HepG2 (cell line): ENCODE measurements at regions not wholly inside any gene's neighbourhood (a gene's known extent, or its start where the extent isn't known, plus 50 kb on each side); places are given as distances from the start of the nearest gene placed in this dataset.
"Not testable (repeated sequence)": the region's sequence is repeated elsewhere in the genome, so short reads cannot be mapped to it uniquely, and the experiment has no call there.

Source experiments
- ATAC-seq: fragments of 200-7000 bp; cut with Tn5 transposase; 3 replicates; pipeline ENCODE4 v1.9.1; 2020; ENCODE audit warnings: mild to moderate bottlenecking, moderate library complexity
- BruUV-seq: library from RNA; stranded (reverse); fragments of 400-500 nt; replicated peaks from 2 replicates; lab custom pipeline; 2021; lab: Mats Ljungman, UMichigan
- CTCF ChIA-PET: fragments of 300-600 bp; formaldehyde crosslinking; extraction: SDS; loops from one replicate; lab custom pipeline; 2021; ENCODE audit warnings: low total read pairs, inconsistent platforms, low intra/inter-chr PET ratio; lab: Yijun Ruan, JAX
- POLR2A ChIA-PET: fragments of 350-600 bp; sonication (Branson Sonifier 250); formaldehyde crosslinking; loops from one replicate; lab custom pipeline; 2020; ENCODE audit warnings: antibody characterized with exemption, inconsistent platforms; lab: Yijun Ruan, JAX
- DNase-seq: peaks from one replicate; pipeline ENCODE4 v3.0.0-alpha.2; 2015; ENCODE audit warnings: low spot score
- FAIRE-seq: peaks from 3 replicates; lab custom pipeline; 2011; peaks lifted over from hg19 to GRCh38; lab: Jason Lieb, UNC
- H2AFZ ChIP-seq: one replicate; pipeline ENCODE4 v1.6.1; 2011; ENCODE audit warnings: low read length, inconsistent platforms
- H3K27ac ChIP-seq: fragments of 300-600 bp; 3 replicates; pipeline ENCODE4 v1.8.0; 2011; ENCODE audit warnings: mixed run types, mild to moderate bottlenecking, mixed read lengths, low read length, inconsistent platforms; ENCODE audit not compliant: insufficient read depth; ENCODE audit errors: extremely low read length
- H3K27me3 ChIP-seq, 2 experiments: fragments of 200-600 bp in 1 of 2; 2 replicates in 1 of 2; 3 replicates in 1 of 2; pipeline versions ENCODE4 v1.6.0 to v1.8.0; 2011; ENCODE audit warnings: low read length in 2 of 2, mild to moderate bottlenecking in 2 of 2, moderate library complexity in 2 of 2, inconsistent platforms in 1 of 2; ENCODE audit not compliant: insufficient read depth in 2 of 2, control insufficient read depth in 1 of 2
- H3K36me3 ChIP-seq, 2 experiments: fragments of 200-600 bp in 1 of 2; replicated peaks in 1 of 2; 2 replicates in 1 of 2; 3 replicates in 1 of 2; pipeline versions ENCODE4 v1.5.1 to v1.8.0; 2011; ENCODE audit warnings: low read length in 2 of 2, inconsistent platforms in 1 of 2; ENCODE audit not compliant: insufficient read depth in 2 of 2, control insufficient read depth in 1 of 2
- H3K4me1 ChIP-seq: 2 replicates; pipeline ENCODE4 v1.5.1; 2012; ENCODE audit warnings: low read length, inconsistent platforms; ENCODE audit not compliant: insufficient read depth
- H3K4me2 ChIP-seq: 2 replicates; pipeline ENCODE4 v1.6.0; 2011; ENCODE audit warnings: low read depth, low read length, inconsistent platforms
- H3K4me3 ChIP-seq, 3 experiments: fragments of 200-600 bp in 1 of 3; sonication (generic), shearing (Covaris generic) in 1 of 3; replicated peaks in 1 of 3; 2 replicates each; pipeline ENCODE4 v1.5.1; 2011 to 2016; ENCODE audit warnings: low read length in 3 of 3, inconsistent platforms in 2 of 3, low read depth in 2 of 3, mild to moderate bottlenecking in 2 of 3, control low read depth in 1 of 3, mixed read lengths in 1 of 3; ENCODE audit not compliant: insufficient read depth in 1 of 3
- H3K79me2 ChIP-seq: one replicate; pipeline ENCODE4 v1.6.1; 2011; ENCODE audit warnings: low read length, inconsistent platforms; ENCODE audit not compliant: insufficient read depth
- H3K9ac ChIP-seq: 2 replicates; pipeline ENCODE4 v1.6.0; 2011; ENCODE audit warnings: mild to moderate bottlenecking, low read depth, low read length, inconsistent platforms; ENCODE audit not compliant: insufficient read depth
- H3K9me3 ChIP-seq: 2 replicates; pipeline ENCODE4 v1.5.1; 2012; ENCODE audit warnings: mild to moderate bottlenecking, low read length
- H4K20me1 ChIP-seq: 2 replicates; pipeline ENCODE4 v1.6.0; 2011; ENCODE audit warnings: inconsistent platforms, mild to moderate bottlenecking, low read length, moderate library complexity; ENCODE audit not compliant: insufficient read depth
- HCFC1 ChIP-seq: fragments of 150-350 bp; IDR thresholded peaks from 2 replicates; pipeline ENCODE4 v1.6.1; 2014; ENCODE audit warnings: low read depth, low read length
- HOXA9 ChIP-seq: sonication (generic); formaldehyde crosslinking; IDR thresholded peaks from 2 replicates; pipeline ENCODE4 v1.8.1; 2022; ENCODE audit warnings: missing genetic modification reagents, mild to moderate bottlenecking, moderate library complexity, borderline replicate concordance
- LCORL ChIP-seq, 2 experiments: fragments of 450-650 bp in 1 of 2; sonication (generic) in 1 of 2; formaldehyde crosslinking in 1 of 2; IDR thresholded peaks; 2 replicates each; pipeline versions ENCODE4 v1.5.0 to v1.6.1; 2017 to 2020; ENCODE audit warnings: antibody characterized with exemption in 1 of 2, missing genetic modification reagents in 1 of 2
- RXRB ChIP-seq: IDR thresholded peaks from 2 replicates; pipeline ENCODE4 v1.6.1; 2016; ENCODE audit warnings: borderline replicate concordance, missing genetic modification reagents, missing compliant biosample characterization
- SPEN ChIP-seq: sonication (generic); formaldehyde crosslinking; IDR thresholded peaks from 2 replicates; pipeline ENCODE4 v1.5.1; 2020; ENCODE audit warnings: low read depth, mild to moderate bottlenecking, missing genetic modification reagents
- ZBTB14 ChIP-seq: sonication (generic); formaldehyde crosslinking; IDR thresholded peaks from 2 replicates; pipeline ENCODE4 v1.4.0; 2020; ENCODE audit warnings: missing genetic modification reagents
- ZNF784 ChIP-seq: sonication (generic); formaldehyde crosslinking; IDR thresholded peaks from 2 replicates; pipeline ENCODE4 v1.5.1; 2020; ENCODE audit warnings: missing genetic modification reagents, mild to moderate bottlenecking, borderline replicate concordance
- ZSCAN22 ChIP-seq: sonication (generic); formaldehyde crosslinking; IDR thresholded peaks from 2 replicates; pipeline ENCODE4 v1.4.0; 2020; ENCODE audit warnings: mild to moderate bottlenecking, missing genetic modification reagents
- ZSCAN5A ChIP-seq: sonication (generic); formaldehyde crosslinking; IDR thresholded peaks from 2 replicates; pipeline ENCODE4 v1.8.0; 2022; ENCODE audit warnings: mild to moderate bottlenecking, missing genetic modification reagents, borderline replicate concordance
- WGBS: methylation state at CpG from one replicate; pipeline ENCODE4 v1.1.6; 2017; ENCODE audit warnings: low lambda C conversion rate; 5-methylcytosine and 5-hydroxymethylcytosine counted together
- in situ Hi-C: cut with HindIII; loops from 2 replicates; pipeline ENCODE4 v1.10.0; 2017; ENCODE audit warnings: low pct_unique_long_range_greater_than_20kb; ENCODE audit not compliant: extremely low pct_ligation_motif_present
- intact Hi-C: fragments of 100-400 bp; cut with micrococcal nuclease; formaldehyde crosslinking; loops from one replicate; pipeline ENCODE4 v1.10.0; 2022; ENCODE audit not compliant: unreplicated experiment

- TF ChIP-seq ZBTB14 (CRISPR knock-in tag): no peak
These were observed 89.6 kb upstream of the HGF start (continued) for GRCh38 chr7:81859433-81859832.

- H3K79me2 ChIP-seq, ATAC-seq, BruUV-seq, H3K27ac ChIP-seq, intact Hi-C loops, H3K36me3 ChIP-seq, H3K9ac ChIP-seq, H3K9me3 ChIP-seq, H3K4me3 ChIP-seq, H4K20me1 ChIP-seq, CTCF ChIA-PET, H3K4me2 ChIP-seq, in situ Hi-C loops, DNase-seq, FAIRE-seq, H2AFZ ChIP-seq, H3K27me3 ChIP-seq, H3K4me1 ChIP-seq, POLR2A ChIA-PET: not testable (repeated sequence)
- 13% methylated on average over 5 of the region's 5 CpGs for WGBS
These were observed 89.0 kb upstream of the HGF start for GRCh38 chr7:81858820-81859219.

GRCh38 chr7:81857385-81857784, 87.5 kb upstream of the HGF start:
- ATAC-seq (no peak), DNase-seq (no peak), FAIRE-seq (no peak)
- in situ Hi-C loops (no loop called here), intact Hi-C loops (no loop called here)
- Histone ChIP-seq H3K4me3 (no peak overlapping the region), H3K36me3 (no peaks in the 10 kb centered on the region), H3K9me3 (no peaks in the 10 kb centered on the region), H3K9ac (no peak overlapping the region), H2AFZ (no peak overlapping the region), H3K27ac (no peak overlapping the region), H3K4me2 (no peak overlapping the region), H3K4me1 (no peaks in the 10 kb centered on the region), H3K79me2 (no peaks in the 10 kb centered on the region), H3K27me3 (no peaks in the 10 kb centered on the region), H4K20me1 (no peaks in the 10 kb centered on the region)
- TF ChIP-seq ZSCAN22: no peak
- no peak for TF ChIP-seq LCORL (IDR thresholded peaks at IDR 0.05)
- no peak for TF ChIP-seq LCORL (CRISPR knock-in tag; IDR thresholded peaks at IDR 0.05)
- TF ChIP-seq ZSCAN5A (CRISPR knock-in tag): no peak
- no peak for TF ChIP-seq SPEN (CRISPR knock-in tag)
- TF ChIP-seq ZNF784: no peak
- no peak for TF ChIP-seq HOXA9 (CRISPR knock-in tag)
- TF ChIP-seq HCFC1: no peak
- no peak for TF ChIP-seq RXRB (CRISPR knock-in tag)
- POLR2A ChIA-PET: no interaction called here
- BruUV-seq: no TSS peak
- 0% methylated on average over 2 of the region's 2 CpGs for WGBS
- CTCF ChIA-PET: no interaction called here
